T-helper 2 cell treated with Interferon-gamma antibody and Interleukin-4, amounts not matched to agents 5 μg/mL and 100 μg/mL, for 36 hours (primary cell): ENCODE measurements at regions not wholly inside any gene's neighbourhood (a gene's known extent, or its start where the extent isn't known, plus 50 kb on each side); places are given as distances from the start of the nearest gene placed in this dataset.
"Not testable (repeated sequence)": the region's sequence is repeated elsewhere in the genome, so short reads cannot be mapped to it uniquely, and the experiment has no call there.

Source experiments
- DNase-seq: peaks from one replicate; pipeline ENCODE4 v3.0.0; 2021; ENCODE audit warnings: low spot score
- H3K27ac Mint-ChIP-seq: one replicate; pipeline ENCODE4 v1.8.0; 2021; ENCODE audit warnings: mild to moderate bottlenecking, mixed read lengths
- H3K27me3 Mint-ChIP-seq: one replicate; pipeline ENCODE4 v1.8.0; 2021; ENCODE audit warnings: low read depth, mixed read lengths
- H3K36me3 Mint-ChIP-seq: one replicate; pipeline ENCODE4 v1.8.0; 2021; ENCODE audit warnings: low read depth, mixed read lengths
- H3K4me1 Mint-ChIP-seq: one replicate; pipeline ENCODE4 v1.8.0; 2021; ENCODE audit warnings: low read depth, mixed read lengths
- H3K4me3 Mint-ChIP-seq: one replicate; pipeline ENCODE4 v1.8.0; 2022; ENCODE audit warnings: mild to moderate bottlenecking, moderate library complexity, mixed read lengths
- H3K9me3 Mint-ChIP-seq: one replicate; pipeline ENCODE4 v1.8.0; 2021; ENCODE audit warnings: mixed read lengths

DNA sequence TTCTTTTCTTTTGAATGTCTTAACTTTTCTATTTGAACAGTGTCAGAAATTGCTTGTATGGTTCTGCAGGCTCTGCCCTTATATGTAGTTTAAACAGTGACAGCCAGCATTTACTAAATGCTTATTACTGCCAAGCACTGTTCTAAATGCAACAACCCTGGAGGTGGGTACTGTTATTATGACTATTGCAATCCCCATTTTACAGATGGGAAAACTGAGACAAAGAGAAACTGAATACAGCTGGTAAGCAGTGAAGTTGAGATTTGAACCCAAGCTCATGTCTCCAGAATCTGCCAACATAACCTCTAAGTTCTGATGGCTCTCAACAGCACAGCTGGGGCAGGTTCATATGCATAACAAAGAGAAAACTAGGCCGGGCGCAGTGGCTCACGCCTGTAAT is 105.7 kb upstream of the GATA6 start:
- DNase-seq, result no peak
- no peaks in the 10 kb centered on the region for H3K4me1 Mint-ChIP-seq
- H3K27ac Mint-ChIP-seq, result no peak overlapping the region
- no peaks in the 10 kb centered on the region for H3K27me3 Mint-ChIP-seq
- no peaks in the 10 kb centered on the region for H3K9me3 Mint-ChIP-seq
- no peak overlapping the region for H3K4me3 Mint-ChIP-seq
- no peaks in the 10 kb centered on the region for H3K36me3 Mint-ChIP-seq

- Mint-ChIP-seq H3K27ac (no peak overlapping the region), H3K4me3 (no peak overlapping the region), H3K9me3 (no peaks in the 10 kb centered on the region), H3K36me3 (no peaks in the 10 kb centered on the region), H3K4me1 (no peaks in the 10 kb centered on the region), H3K27me3 (no peaks in the 10 kb centered on the region)
- no peak for DNase-seq
Observed at GRCh38 chr18:22064581-22064980, 104.8 kb upstream of the GATA6 start.

DNA sequence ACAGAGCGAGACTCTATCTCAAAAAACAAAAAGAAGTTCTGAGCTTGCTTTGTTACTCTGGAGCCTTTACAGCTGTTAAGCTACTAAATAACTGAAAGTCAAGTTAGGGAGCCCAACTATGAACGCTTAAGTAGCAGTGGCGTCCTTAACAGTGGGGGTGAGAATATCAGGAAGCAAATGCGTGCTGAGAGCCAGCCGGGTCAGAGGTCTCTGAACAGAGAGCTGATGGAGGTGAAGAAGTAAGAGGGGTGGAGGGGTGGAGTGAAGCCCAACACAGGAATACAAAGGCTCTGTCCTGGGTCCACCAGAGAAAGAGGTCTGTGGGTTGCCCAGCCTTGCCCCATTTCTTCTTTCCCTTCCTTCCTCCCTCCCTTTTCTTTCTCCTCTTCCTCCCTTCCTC is 104.1 kb upstream of the GATA6 start:
- DNase-seq, result no peak
- H3K27ac Mint-ChIP-seq, result no peak overlapping the region
- no peaks in the 10 kb centered on the region for H3K4me1 Mint-ChIP-seq
- no peak overlapping the region for H3K4me3 Mint-ChIP-seq
- H3K27me3 Mint-ChIP-seq, result no peaks in the 10 kb centered on the region
- no peaks in the 10 kb centered on the region for H3K36me3 Mint-ChIP-seq
- H3K9me3 Mint-ChIP-seq, result no peaks in the 10 kb centered on the region

DNA sequence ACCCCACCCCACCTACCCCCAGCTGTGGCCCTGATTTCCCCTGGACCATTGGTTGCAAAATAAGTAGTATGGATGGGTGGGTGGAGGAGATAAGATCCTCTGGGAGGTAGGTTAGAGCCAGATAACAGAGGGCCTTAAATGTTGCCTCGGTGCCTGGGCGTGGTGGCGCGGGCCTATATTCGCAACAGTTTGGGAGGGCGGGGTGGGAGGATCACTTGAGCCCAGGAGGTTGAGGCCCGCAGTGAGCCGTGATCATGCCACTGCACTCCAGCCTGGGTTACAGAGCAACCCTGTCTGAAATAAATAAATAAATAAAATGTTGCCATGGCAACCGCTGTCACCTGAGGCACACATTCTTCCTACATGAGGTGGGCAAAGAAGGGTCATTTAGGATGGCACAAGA is 103.3 kb upstream of the GATA6 start:
- Mint-ChIP-seq H3K9me3 (no peaks in the 10 kb centered on the region), H3K27me3 (no peaks in the 10 kb centered on the region), H3K27ac (no peak overlapping the region), H3K36me3 (no peaks in the 10 kb centered on the region), H3K4me3 (no peak overlapping the region), H3K4me1 (no peaks in the 10 kb centered on the region)
- no peak for DNase-seq

GRCh38 chr18:22067109-22067508 is 102.3 kb upstream of the GATA6 start:
- Mint-ChIP-seq H3K4me3 (no peak overlapping the region), H3K27me3 (no peaks in the 10 kb centered on the region), H3K9me3 (no peaks in the 10 kb centered on the region), H3K4me1 (no peaks in the 10 kb centered on the region), H3K27ac (no peak overlapping the region), H3K36me3 (no peaks in the 10 kb centered on the region)
- no peak for DNase-seq

- no peak overlapping the region for H3K4me3 Mint-ChIP-seq
- DNase-seq, result no peak
- no peaks in the 10 kb centered on the region for H3K27me3 Mint-ChIP-seq
- no peaks in the 10 kb centered on the region for H3K4me1 Mint-ChIP-seq
- H3K36me3 Mint-ChIP-seq, result no peaks in the 10 kb centered on the region
- no peak overlapping the region for H3K27ac Mint-ChIP-seq
- H3K9me3 Mint-ChIP-seq, result no peaks in the 10 kb centered on the region
Observed at GRCh38 chr18:22067682-22068081, 101.7 kb upstream of the GATA6 start.

DNA sequence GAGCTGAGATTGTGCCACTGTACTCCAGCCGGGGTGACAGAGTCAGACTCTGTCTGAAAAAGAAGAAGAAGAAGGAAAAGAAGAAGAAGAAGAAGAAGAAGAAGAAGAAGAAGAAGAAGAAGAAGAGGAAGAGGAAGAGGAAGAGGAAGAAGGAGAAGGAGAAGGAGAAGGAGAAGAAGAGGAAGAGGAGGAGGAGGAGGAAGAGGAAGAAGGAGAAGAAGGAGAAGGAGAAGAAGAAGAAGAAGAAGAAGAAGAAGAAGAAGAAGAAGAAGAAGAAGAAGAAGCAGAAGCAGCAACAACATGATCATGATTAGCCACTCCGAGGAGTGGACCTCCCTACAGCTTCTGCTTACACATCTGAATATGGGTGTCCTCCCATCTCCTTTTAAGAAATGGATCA is 100.6 kb upstream of the GATA6 start:
- not testable (repeated sequence) for H3K36me3 Mint-ChIP-seq, H3K27me3 Mint-ChIP-seq, H3K4me3 Mint-ChIP-seq, H3K27ac Mint-ChIP-seq, H3K9me3 Mint-ChIP-seq, DNase-seq, H3K4me1 Mint-ChIP-seq

GRCh38 chr18:22069916-22070315 is 99.5 kb upstream of the GATA6 start:
- H3K27ac Mint-ChIP-seq, result no peak overlapping the region
- no peaks in the 10 kb centered on the region for H3K36me3 Mint-ChIP-seq
- no peak overlapping the region for H3K4me3 Mint-ChIP-seq
- no peaks in the 10 kb centered on the region for H3K4me1 Mint-ChIP-seq
- no peaks in the 10 kb centered on the region for H3K27me3 Mint-ChIP-seq
- H3K9me3 Mint-ChIP-seq, result no peaks in the 10 kb centered on the region
- no peak for DNase-seq

- Mint-ChIP-seq H3K4me1 (no peaks in the 10 kb centered on the region), H3K27me3 (no peaks in the 10 kb centered on the region), H3K4me3 (no peak overlapping the region), H3K27ac (no peak overlapping the region), H3K36me3 (no peaks in the 10 kb centered on the region), H3K9me3 (no peaks in the 10 kb centered on the region)
- no peak for DNase-seq
Observed at GRCh38 chr18:22073411-22073810, 96.0 kb upstream of the GATA6 start.

- DNase-seq, result no peak
- Mint-ChIP-seq H3K27me3 (no peaks in the 10 kb centered on the region), H3K9me3 (no peaks in the 10 kb centered on the region), H3K4me1 (no peaks in the 10 kb centered on the region), H3K36me3 (no peaks in the 10 kb centered on the region), H3K4me3 (no peak overlapping the region), H3K27ac (no peak overlapping the region)
Observed at GRCh38 chr18:22074282-22075070, 94.9 kb upstream of the GATA6 start.

GRCh38 chr18:22080035-22080434 is 89.4 kb upstream of the GATA6 start:
- Mint-ChIP-seq H3K27me3 (no peaks in the 10 kb centered on the region), H3K4me1 (no peaks in the 10 kb centered on the region), H3K9me3 (no peaks in the 10 kb centered on the region), H3K4me3 (no peak overlapping the region), H3K27ac (no peak overlapping the region), H3K36me3 (no peaks in the 10 kb centered on the region)
- DNase-seq, result no peak

GRCh38 chr18:22082408-22082807 is 87.0 kb upstream of the GATA6 start:
- no peaks in the 10 kb centered on the region for H3K27me3 Mint-ChIP-seq
- no peak overlapping the region for H3K4me3 Mint-ChIP-seq
- no peak for DNase-seq
- no peaks in the 10 kb centered on the region for H3K9me3 Mint-ChIP-seq
- no peak overlapping the region for H3K27ac Mint-ChIP-seq
- no peaks in the 10 kb centered on the region for H3K36me3 Mint-ChIP-seq
- no peaks in the 10 kb centered on the region for H3K4me1 Mint-ChIP-seq

DNA sequence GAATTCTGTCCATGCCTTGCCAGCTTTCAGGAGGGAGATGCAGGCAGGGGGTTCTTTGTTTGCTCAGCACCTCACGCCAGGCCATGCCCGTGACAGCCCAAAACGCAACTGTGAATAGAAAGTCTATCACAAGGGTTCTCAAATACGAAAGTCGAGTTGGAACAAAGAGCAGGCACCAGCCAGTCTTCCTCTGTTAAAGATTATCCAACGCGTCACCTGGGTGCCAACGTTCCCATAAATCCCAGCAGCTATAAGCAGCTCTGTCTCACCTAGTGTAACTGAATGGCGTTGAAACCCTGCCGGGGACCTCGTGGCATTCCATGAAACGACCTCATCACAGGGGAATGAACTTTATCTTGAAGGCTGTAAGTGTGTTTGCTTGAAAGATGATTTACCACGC is 84.8 kb upstream of the GATA6 start:
- Mint-ChIP-seq H3K27me3 (no peaks in the 10 kb centered on the region), H3K4me1 (no peaks in the 10 kb centered on the region), H3K27ac (no peak overlapping the region), H3K9me3 (no peaks in the 10 kb centered on the region), H3K4me3 (no peak overlapping the region), H3K36me3 (no peaks in the 10 kb centered on the region)
- no peak for DNase-seq

- Mint-ChIP-seq H3K36me3 (no peaks in the 10 kb centered on the region), H3K4me3 (no peak overlapping the region), H3K27me3 (no peaks in the 10 kb centered on the region), H3K9me3 (no peaks in the 10 kb centered on the region), H3K4me1 (no peaks in the 10 kb centered on the region), H3K27ac (no peak overlapping the region)
- no peak for DNase-seq
Observed at GRCh38 chr18:22086973-22087372, 82.4 kb upstream of the GATA6 start.

DNA sequence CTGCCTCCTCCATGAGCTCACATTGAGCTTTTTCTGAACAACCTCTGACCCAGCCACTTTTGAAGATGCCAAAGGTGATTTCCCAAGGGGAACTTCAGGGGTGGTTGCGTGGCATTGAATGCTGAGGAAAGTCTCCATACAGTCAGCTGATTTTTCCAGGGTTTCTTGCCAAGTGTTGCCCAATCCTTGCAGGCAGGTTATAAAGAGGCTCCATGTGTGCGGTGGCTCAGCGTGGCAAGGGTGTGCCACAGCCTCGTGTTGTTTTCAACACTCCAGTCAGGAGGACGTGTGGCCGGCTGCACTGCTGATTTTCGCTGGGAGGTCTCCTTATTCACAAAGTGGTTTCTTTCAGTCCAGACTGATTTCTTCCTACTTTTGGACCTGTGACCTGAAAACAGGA is 81.4 kb upstream of the GATA6 start:
- DNase-seq, result no peak
- Mint-ChIP-seq H3K36me3 (no peaks in the 10 kb centered on the region), H3K27ac (no peak overlapping the region), H3K27me3 (no peaks in the 10 kb centered on the region), H3K4me3 (no peak overlapping the region), H3K9me3 (no peaks in the 10 kb centered on the region), H3K4me1 (no peaks in the 10 kb centered on the region)
